Naive thymus-derived CD4-positive, alpha-beta T cell (primary cell): ENCODE measurements at regions not wholly inside any gene's neighbourhood (a gene's known extent, or its start where the extent isn't known, plus 50 kb on each side); places are given as distances from the start of the nearest gene placed in this dataset.

Experiments used
- ATAC-seq: fragments of 150-1000 bp; cut with Tn5 transposase; 2 replicates; pipeline ENCODE4 v1.10.0; 2021; ENCODE audit warnings: mild to moderate bottlenecking, moderate library complexity
- CTCF ChIA-PET: fragments of 350-600 bp; sonication (Branson Sonifier 250); formaldehyde crosslinking; loops from one replicate; lab custom pipeline; 2021; ENCODE audit warnings: antibody characterized with exemption; lab: Charles Lee
- POLR2A ChIA-PET: fragments of 350-600 bp; sonication (Branson Sonifier 250); formaldehyde crosslinking; loops from one replicate; lab custom pipeline; 2021; ENCODE audit warnings: antibody characterized with exemption, inconsistent platforms; lab: Charles Lee
- DNase-seq, 9 donors: peaks; one replicate each; pipeline versions ENCODE4 v3.0.0 to v3.0.0-alpha.2; 2020 to 2022; ENCODE audit warnings: mixed read lengths in 1 of 9
- H3K27ac ChIP-seq: one replicate; pipeline ENCODE4 v1.7.0; 2013; ENCODE audit warnings: mild to moderate bottlenecking, low read depth, low read length, moderate library complexity
- H3K27me3 ChIP-seq, 2 donors: one replicate each; pipeline ENCODE4 v1.7.0; 2013; ENCODE audit warnings: low read length in 2 of 2, mild to moderate bottlenecking in 2 of 2, moderate library complexity in 2 of 2; ENCODE audit not compliant: control insufficient read depth in 2 of 2, insufficient read depth in 2 of 2
- H3K36me3 ChIP-seq, 3 experiments: 1 replicate in 2 of 3; 2 replicates in 1 of 3; pipeline ENCODE4 v1.7.0; 2013; ENCODE audit warnings: low read length in 3 of 3, mild to moderate bottlenecking in 3 of 3, moderate library complexity in 1 of 3; ENCODE audit not compliant: insufficient read depth in 3 of 3, control insufficient read depth in 2 of 3
- H3K4me1 ChIP-seq, 2 donors: one replicate each; pipeline ENCODE4 v1.7.0; 2013; ENCODE audit warnings: low read length in 2 of 2, mild to moderate bottlenecking in 2 of 2, moderate library complexity in 1 of 2; ENCODE audit not compliant: control insufficient read depth in 2 of 2, insufficient read depth in 2 of 2
- H3K4me3 ChIP-seq: 2 replicates; pipeline ENCODE4 v1.7.0; 2013; ENCODE audit warnings: mild to moderate bottlenecking, low read length
- H3K9me3 ChIP-seq, 3 experiments: 1 replicate in 2 of 3; 2 replicates in 1 of 3; pipeline ENCODE4 v1.7.0; 2013; ENCODE audit warnings: low read length in 3 of 3; ENCODE audit not compliant: control insufficient read depth in 2 of 3
- H3K27ac Mint-ChIP-seq, 9 donors: one replicate each; pipeline ENCODE4 v1.8.0; 2020 to 2022; ENCODE audit warnings: mixed read lengths in 9 of 9, mild to moderate bottlenecking in 8 of 9, moderate library complexity in 5 of 9, inconsistent platforms in 2 of 9
- H3K27me3 Mint-ChIP-seq, 5 donors: one replicate each; pipeline ENCODE4 v1.8.0; 2021 to 2022; ENCODE audit warnings: mixed read lengths in 5 of 5, mild to moderate bottlenecking in 1 of 5
- H3K36me3 Mint-ChIP-seq, 5 donors: one replicate each; pipeline ENCODE4 v1.8.0; 2020 to 2022; ENCODE audit warnings: mixed read lengths in 5 of 5, mild to moderate bottlenecking in 3 of 5, inconsistent platforms in 1 of 5
- H3K4me1 Mint-ChIP-seq, 7 donors: one replicate each; pipeline ENCODE4 v1.8.0; 2020 to 2022; ENCODE audit warnings: mixed read lengths in 7 of 7, mild to moderate bottlenecking in 3 of 7, inconsistent platforms in 1 of 7
- H3K4me3 Mint-ChIP-seq, 10 donors: one replicate each; pipeline ENCODE4 v1.8.0; 2020 to 2022; ENCODE audit warnings: mild to moderate bottlenecking in 10 of 10, mixed read lengths in 10 of 10, moderate library complexity in 6 of 10, inconsistent platforms in 2 of 10
- H3K9me3 Mint-ChIP-seq, 11 donors: one replicate each; pipeline ENCODE4 v1.8.0; 2020 to 2022; ENCODE audit warnings: mixed read lengths in 11 of 11, mild to moderate bottlenecking in 4 of 11, inconsistent platforms in 1 of 11, moderate library complexity in 1 of 11
- intact Hi-C, 2 donors: fragments of 100-400 bp; cut with micrococcal nuclease; formaldehyde crosslinking; loops; one replicate each; pipeline ENCODE4 v1.15.1; 2023

GRCh38 chr3:70861855-70862254, 549.4 kb upstream of the MDFIC2 start:
- ATAC-seq, result no peak
- intact Hi-C loops, result no loop called here
- H3K4me1 Mint-ChIP-seq, result peaks cover 0 to 2% (median 0%) of the 10 kb centered on the region in 7 donors

DNA sequence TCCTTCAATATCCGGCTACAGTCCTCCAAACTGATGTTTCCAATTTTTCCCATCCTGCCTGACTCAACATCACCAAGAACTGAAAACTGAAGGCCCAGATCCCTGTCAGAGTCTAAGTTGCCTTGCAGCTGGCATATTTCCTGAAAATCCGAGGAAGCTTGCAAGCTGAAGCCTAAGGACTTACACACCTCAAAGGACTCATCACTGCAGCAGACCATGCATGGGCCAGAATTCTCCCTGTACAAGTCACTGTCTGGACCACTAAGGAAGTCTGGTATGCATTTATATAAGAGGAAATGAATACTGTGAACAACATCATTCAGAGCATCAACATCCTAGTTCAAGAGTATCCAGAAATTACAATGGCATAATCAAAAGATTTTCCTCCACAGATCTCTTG, 548.8 kb upstream of the MDFIC2 start:
- no peaks in the 10 kb centered on the region for H3K36me3 ChIP-seq
- no peak for DNase-seq
- Mint-ChIP-seq H3K9me3 (peaks cover 0 to 14% (median 4%) of the 10 kb centered on the region in 11 donors), H3K27ac (no peak overlapping the region), H3K27me3 (peaks cover 8 to 18% (median 11%) of the 10 kb centered on the region in 5 donors), H3K4me3 (no peak overlapping the region), H3K4me1 (peaks cover 0 to 4% (median 0%) of the 10 kb centered on the region in 7 donors), H3K36me3 (peaks cover 0 to 10% (median 0%) of the 10 kb centered on the region in 5 donors)
- no peak for ATAC-seq
- ChIA-PET CTCF (no interaction called here), POLR2A (interaction anchor here (0.6 kb wide), 1 partner anchor 13 kb away, joined by 3 read pairs; no protein-coding TSS in a partner anchor)
- no peaks in the 10 kb centered on the region for H3K9me3 ChIP-seq
- H3K27me3 ChIP-seq, result no peaks in the 10 kb centered on the region
- no peaks in the 10 kb centered on the region for H3K4me1 ChIP-seq
- intact Hi-C loops, result no loop called here
- H3K4me3 ChIP-seq, result no peak overlapping the region
- H3K27ac ChIP-seq, result no peak overlapping the region

More at GRCh38 chr3:70861855-70862254, 549.4 kb upstream of the MDFIC2 start:
- no peak overlapping the region for H3K27ac ChIP-seq
- peaks cover 8 to 18% (median 11%) of the 10 kb centered on the region in 5 donors for H3K27me3 Mint-ChIP-seq
- peaks cover 0 to 10% (median 0%) of the 10 kb centered on the region in 5 donors for H3K36me3 Mint-ChIP-seq
- no peak overlapping the region for H3K27ac Mint-ChIP-seq
- H3K4me3 Mint-ChIP-seq, result no peak overlapping the region
- H3K9me3 Mint-ChIP-seq, result peaks cover 0 to 14% (median 4%) of the 10 kb centered on the region in 11 donors
- H3K9me3 ChIP-seq, result no peaks in the 10 kb centered on the region
- POLR2A ChIA-PET, result no interaction called here
- no peaks in the 10 kb centered on the region for H3K4me1 ChIP-seq
- CTCF ChIA-PET, result no interaction called here
- DNase-seq, result no peak
- no peak overlapping the region for H3K4me3 ChIP-seq
- no peaks in the 10 kb centered on the region for H3K36me3 ChIP-seq
- no peaks in the 10 kb centered on the region for H3K27me3 ChIP-seq

GRCh38 chr3:70857916-70858315, 545.5 kb upstream of the MDFIC2 start:
- POLR2A ChIA-PET, result no interaction called here
- H3K27ac Mint-ChIP-seq, result no peak overlapping the region
- no peak overlapping the region for H3K27ac ChIP-seq
- peaks cover 1 to 14% (median 5%) of the 10 kb centered on the region in 5 donors for H3K27me3 Mint-ChIP-seq
- no peaks in the 10 kb centered on the region for H3K36me3 ChIP-seq
- peaks cover 0 to 4% (median 0%) of the 10 kb centered on the region in 11 donors for H3K9me3 Mint-ChIP-seq
- no peak overlapping the region for H3K4me3 ChIP-seq
- H3K4me1 Mint-ChIP-seq, result peaks cover 0 to 10% (median 5%) of the 10 kb centered on the region in 7 donors
- DNase-seq (no peak), ATAC-seq (no peak)
- intact Hi-C loops, result no loop called here
- no peaks in the 10 kb centered on the region for H3K9me3 ChIP-seq
- CTCF ChIA-PET, result no interaction called here
- no peaks in the 10 kb centered on the region for H3K36me3 Mint-ChIP-seq
- no peaks in the 10 kb centered on the region for H3K4me1 ChIP-seq
- no peaks in the 10 kb centered on the region for H3K27me3 ChIP-seq
- H3K4me3 Mint-ChIP-seq, result no peak overlapping the region

DNA sequence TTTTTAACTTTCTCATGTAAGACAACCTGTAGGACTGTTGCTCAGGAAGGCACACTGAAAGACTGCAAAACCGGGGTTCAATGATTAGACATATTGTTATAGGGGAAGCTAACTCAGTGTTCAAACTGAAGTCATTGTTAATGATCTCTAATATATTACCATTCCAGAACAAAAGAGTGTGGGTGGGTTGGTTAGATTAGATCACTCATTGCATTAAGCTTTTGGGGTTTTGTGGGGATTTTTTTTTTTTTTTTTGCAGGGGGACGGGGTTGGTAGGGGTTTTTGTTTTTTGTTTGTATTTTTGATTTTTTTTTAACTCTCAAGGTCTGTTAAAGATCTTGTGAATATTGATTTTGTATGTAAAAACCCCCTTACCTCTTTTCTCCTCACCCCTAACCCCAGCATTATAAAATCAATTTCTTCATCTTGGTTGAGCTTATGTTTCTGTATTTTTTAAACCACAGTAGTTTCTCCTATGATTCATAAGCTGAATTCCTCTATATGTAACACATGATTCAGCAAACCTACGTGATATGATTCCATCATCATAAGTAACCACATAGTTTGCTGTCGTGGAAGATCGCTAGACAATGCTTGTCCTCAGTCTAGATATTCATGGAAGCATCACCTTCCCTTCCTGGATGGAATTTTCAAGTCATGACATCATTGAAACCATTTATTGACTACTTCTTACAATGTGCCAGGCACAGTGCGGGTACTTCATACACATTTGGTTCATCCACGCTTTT, 544.1 kb upstream of the MDFIC2 start:
- no peak for DNase-seq
- ChIA-PET POLR2A (interaction anchor here (0.7 kb wide), 1 partner anchor 1286 kb away, joined by 4 read pairs; no protein-coding TSS in a partner anchor), CTCF (interaction anchor here (0.6 to 0.7 kb wide), 2 partner anchors 91 to 314 kb away, joined by 3 to 4 read pairs; no protein-coding TSS in a partner anchor)
- Mint-ChIP-seq H3K36me3 (no peaks in the 10 kb centered on the region), H3K4me1 (peaks cover 0 to 10% (median 5%) of the 10 kb centered on the region in 7 donors), H3K4me3 (no peak overlapping the region), H3K27ac (no peak overlapping the region), H3K9me3 (peaks cover 0 to 4% (median 0%) of the 10 kb centered on the region in 11 donors), H3K27me3 (peaks cover 0 to 5% (median 5%) of the 10 kb centered on the region in 5 donors)
- Histone ChIP-seq H3K4me3 (no peak overlapping the region), H3K9me3 (no peaks in the 10 kb centered on the region), H3K4me1 (no peaks in the 10 kb centered on the region), H3K36me3 (no peaks in the 10 kb centered on the region), H3K27ac (no peak overlapping the region), H3K27me3 (no peaks in the 10 kb centered on the region)
- intact Hi-C loops, result no loop called here
- no peak for ATAC-seq

DNA sequence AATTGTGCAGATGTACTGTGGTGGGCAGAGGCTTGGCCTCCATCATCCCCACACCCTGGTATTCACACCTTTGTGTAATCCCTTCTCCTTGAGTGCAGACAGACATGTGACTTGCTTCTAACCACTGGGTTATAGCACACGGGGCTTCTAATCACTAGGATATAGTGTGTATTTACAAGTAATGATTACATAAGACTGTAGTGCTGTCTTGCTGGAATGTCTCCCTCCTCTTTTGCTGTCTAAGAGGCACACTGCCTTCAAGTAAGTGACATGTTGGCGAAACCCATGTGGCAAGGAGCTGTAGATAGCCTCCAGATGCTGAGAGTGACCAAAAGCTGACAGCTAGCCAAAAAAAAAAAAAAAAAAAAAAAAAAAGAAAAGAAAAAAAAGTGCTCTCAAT, 542.7 kb upstream of the MDFIC2 start:
- Mint-ChIP-seq H3K36me3 (no peaks in the 10 kb centered on the region), H3K27me3 (peaks cover 3 to 8% (median 7%) of the 10 kb centered on the region in 5 donors), H3K9me3 (no peaks in the 10 kb centered on the region), H3K27ac (no peak overlapping the region), H3K4me3 (no peak overlapping the region), H3K4me1 (peaks cover 0 to 10% (median 5%) of the 10 kb centered on the region in 7 donors)
- Histone ChIP-seq H3K9me3 (no peaks in the 10 kb centered on the region), H3K36me3 (no peaks in the 10 kb centered on the region), H3K27ac (no peak overlapping the region), H3K27me3 (no peaks in the 10 kb centered on the region), H3K4me1 (no peaks in the 10 kb centered on the region), H3K4me3 (no peak overlapping the region)
- CTCF ChIA-PET, result no interaction called here
- POLR2A ChIA-PET, result no interaction called here
- DNase-seq, result no peak
- intact Hi-C loops, result no loop called here
- no peak for ATAC-seq

DNA sequence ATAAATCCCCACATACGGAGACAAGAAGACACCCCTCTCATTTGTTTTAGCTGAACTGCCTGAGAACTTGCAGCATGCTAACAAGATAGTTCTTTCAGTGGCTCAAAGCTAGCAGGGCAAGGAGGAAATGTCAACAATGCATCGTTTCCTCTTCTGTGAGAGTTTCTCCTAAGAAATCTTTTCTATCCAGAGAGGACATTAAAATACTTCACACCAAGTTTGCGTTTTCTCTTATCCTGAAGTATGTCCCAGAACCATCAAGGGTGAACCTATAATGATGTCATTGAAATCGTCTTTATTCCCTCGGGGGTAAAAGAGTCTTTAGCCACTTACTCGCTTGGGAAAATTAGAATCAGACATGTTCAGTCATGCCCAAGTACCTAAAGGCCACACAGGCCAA, 541.7 kb upstream of the MDFIC2 start:
- ATAC-seq (no peak), DNase-seq (no peak)
- intact Hi-C loops, result no loop called here
- no peak overlapping the region for H3K27ac Mint-ChIP-seq
- no peak overlapping the region for H3K4me3 ChIP-seq
- H3K9me3 Mint-ChIP-seq, result no peaks in the 10 kb centered on the region
- no peak overlapping the region for H3K4me3 Mint-ChIP-seq
- ChIA-PET POLR2A (no interaction called here), CTCF (interaction anchor here (0.8 kb wide), 1 partner anchor 106 kb away, joined by 4 read pairs; no protein-coding TSS in a partner anchor)
- peaks cover 0 to 10% (median 8%) of the 10 kb centered on the region in 5 donors for H3K27me3 Mint-ChIP-seq
- H3K9me3 ChIP-seq, result no peaks in the 10 kb centered on the region
- H3K4me1 Mint-ChIP-seq, result peaks cover 0 to 10% (median 5%) of the 10 kb centered on the region in 7 donors
- H3K27ac ChIP-seq, result no peak overlapping the region
- H3K27me3 ChIP-seq, result no peaks in the 10 kb centered on the region
- H3K36me3 ChIP-seq, result no peaks in the 10 kb centered on the region
- no peaks in the 10 kb centered on the region for H3K36me3 Mint-ChIP-seq
- no peaks in the 10 kb centered on the region for H3K4me1 ChIP-seq
